GM19438 (cell line): ENCODE measurements at regions not wholly inside any gene's neighbourhood (a gene's known extent, or its start where the extent isn't known, plus 50 kb on each side); places are given as distances from the start of the nearest gene placed in this dataset.

Experiments
- ATAC-seq: cut with Tn5 transposase; IDR thresholded peaks from one replicate; pipeline ENCODE4 v1.9.1; 2021; ENCODE audit warnings: low read depth; ENCODE audit not compliant: unreplicated experiment

DNA sequence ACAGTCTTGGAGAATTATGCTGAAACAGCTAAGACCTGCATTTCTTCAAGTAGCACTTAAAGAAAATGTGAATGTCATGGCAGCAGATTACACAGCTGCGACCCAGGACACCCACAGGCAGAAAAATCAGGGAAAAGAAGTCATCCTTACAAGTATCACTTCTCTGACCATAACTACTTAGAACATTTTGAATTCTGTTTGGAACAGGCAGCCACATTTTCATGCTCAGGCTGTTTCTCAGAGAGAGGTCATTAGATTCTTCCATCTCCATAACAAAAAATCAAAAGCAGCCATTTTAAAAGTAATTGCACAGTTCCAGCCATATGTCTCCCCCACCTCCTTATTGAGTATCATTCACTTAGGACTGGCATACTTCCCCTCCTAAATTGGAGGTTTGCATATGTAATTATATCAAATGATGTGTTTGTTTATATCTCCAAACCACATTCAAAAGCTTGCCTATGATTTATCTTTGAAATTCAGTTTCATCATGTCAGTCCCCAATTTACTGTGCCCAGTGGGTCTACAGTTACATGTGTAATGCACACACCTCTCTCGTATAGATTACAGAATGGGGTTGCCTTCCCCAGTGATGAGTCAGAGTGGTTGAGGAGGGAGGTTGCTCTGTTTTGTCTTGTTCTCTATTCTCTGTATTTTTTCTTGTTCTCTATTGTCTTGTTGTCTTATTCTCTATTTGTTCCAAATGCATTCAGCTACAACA is 276.5 kb upstream of the MTNR1B start:
- no peak for ATAC-seq

DNA sequence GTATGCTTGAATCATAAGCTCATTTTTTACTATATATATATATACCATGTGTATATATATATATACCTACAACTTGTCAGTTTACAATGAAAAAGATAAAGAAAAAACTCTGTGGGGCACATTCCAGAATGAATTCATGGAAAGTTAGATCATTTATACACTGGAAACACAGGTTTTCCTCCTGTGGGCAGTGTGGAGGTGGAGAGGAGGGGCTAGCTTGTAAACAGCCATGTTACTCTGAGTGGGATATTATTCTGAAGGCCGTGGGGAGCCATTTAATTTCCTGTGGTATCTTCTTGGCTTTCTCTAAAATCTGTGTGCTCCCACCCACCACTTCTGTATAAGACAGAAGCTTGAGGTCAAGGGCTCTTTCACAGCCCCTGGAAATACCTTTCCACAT is 273.4 kb upstream of the MTNR1B start:
- no peak for ATAC-seq

DNA sequence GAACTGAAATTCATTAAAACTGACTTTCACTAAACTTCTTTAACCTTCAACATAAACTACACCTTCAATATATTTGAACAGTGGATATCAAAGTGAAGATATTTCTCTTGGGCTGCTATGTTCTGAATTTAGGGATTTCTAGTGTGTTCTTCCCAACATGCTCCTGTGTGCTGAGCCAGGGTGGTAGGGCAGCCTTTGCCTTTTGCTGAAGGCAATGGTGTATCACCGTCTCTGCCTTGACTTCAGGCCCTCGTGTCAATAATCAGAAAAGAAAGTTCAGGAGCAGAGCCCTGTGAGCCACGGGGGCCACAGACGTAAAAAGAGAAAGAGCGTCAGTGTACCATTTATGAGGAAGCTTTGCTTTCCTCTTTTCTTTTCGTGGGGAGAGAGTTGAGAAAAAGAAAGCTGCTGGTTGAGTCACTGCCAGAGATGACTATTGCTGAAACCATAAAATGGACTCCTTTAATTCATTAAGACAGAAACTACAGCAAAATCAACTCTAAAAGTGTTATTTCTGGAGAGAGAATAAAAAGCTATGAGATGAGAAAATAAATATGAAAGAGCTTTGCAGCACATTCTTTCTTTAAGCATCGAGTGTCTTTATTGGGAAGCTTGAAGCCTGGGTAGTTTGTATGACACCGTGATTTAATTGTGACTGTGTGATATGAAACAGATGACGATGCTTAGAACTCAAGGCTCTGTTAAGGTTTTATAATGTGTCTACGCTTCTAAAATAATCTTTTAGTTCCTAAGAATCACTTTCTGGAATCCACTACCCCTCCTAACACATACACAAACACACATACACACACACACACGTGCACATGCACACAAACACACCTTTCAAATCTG is 271.8 kb upstream of the MTNR1B start:
- no peak for ATAC-seq

DNA sequence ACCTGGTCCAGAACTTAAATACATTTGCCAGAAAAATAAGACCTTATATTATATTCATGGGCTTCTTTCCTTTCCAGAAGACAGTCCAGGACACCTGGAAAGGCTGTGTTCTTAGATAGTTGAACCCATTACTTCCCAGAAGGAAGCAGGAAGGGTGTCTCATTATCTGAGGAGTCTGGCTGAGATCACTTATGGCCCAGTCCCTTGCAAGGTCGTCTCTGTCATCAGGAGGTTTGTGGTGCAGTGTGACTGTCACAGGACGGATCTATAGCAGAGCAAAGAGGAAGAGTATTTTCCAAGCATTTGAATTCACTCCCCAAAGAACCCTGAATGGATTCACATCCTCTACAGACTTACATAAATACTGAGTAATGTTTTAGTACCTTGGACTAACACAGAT is 270.7 kb upstream of the MTNR1B start:
- ATAC-seq: no peak

DNA sequence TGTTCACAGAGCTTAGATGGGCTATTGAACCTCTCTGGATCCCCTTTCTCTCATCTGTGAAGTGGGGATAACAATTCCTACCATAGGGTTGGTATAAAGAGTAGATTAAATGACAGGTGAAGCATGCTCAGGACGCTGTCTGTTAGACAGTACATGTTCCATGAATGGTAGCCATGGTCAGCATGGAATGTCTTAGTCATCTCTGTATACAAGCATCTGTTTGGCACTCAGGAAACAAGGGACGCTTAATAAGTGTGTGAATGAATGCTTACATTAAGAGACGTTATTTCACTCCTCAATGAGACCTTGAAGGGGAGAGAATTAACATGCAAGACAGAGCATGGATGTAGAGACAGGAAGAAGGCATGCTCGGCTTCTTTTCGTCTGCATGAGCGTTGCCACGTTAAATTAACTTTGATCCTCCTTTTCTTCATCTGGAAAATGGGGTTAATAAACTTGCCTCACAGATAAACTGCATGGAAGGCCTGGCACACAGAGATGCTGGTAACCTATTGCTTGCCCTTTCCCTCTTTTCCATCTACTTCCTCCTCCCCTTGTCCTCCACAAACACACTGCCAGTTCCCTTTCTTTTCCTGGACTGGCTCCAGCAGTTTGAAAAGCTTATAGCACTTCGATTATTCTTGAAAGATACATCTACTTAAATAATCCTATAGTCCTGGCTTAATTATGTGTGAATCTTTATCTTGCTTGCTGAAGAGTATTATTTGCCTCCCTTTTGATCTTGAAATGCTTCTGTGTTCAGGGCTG is 267.2 kb upstream of the MTNR1B start:
- no peak for ATAC-seq

DNA sequence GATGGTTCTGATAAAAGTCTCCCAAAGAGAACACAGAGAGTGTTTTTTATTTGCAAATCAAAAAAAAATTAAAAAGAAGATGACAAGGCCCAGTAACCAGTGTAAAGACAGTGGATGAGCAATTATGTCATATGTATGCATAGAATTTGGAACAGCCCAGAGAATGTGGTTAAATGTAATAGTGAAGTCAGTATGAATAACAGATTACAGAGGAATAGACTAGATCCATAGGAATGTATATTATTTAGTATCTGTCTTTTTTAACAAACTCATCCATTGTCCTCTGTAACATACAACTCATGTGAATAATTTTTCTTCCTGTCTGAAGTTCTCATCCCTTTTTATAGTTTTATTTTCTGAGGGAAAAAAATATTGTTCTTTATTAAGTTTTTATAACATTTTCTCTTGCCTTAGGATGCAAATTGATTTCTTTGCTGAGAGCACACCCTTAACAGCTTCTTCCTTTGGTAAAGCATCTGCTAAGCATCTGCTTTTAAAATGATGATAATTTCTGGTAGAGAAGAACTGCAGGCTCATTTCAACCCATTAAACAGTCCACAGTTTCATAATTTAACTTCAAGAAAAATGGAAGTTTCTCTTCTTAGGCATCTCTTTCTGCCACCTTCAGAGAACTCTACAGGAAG is 266.5 kb upstream of the MTNR1B start:
- ATAC-seq: no peak

DNA sequence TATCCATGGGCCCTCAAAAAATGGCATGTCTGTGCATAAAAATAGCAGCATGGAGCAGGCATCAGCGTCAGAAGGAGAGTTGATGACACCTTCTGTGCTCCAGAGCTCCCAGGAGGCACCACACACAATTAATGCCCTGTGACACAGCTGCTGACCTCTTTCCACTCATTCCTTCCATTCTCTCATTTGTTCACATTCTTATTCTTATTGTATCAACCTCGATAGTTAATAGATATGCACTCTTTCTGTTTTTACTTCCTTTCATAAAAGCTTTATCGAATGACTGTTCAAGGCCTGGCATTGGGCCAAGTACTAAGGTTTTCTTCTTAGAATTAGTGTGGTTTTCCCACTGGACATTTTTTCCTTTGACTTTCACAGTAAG is 266.0 kb upstream of the MTNR1B start:
- ATAC-seq: no peak

DNA sequence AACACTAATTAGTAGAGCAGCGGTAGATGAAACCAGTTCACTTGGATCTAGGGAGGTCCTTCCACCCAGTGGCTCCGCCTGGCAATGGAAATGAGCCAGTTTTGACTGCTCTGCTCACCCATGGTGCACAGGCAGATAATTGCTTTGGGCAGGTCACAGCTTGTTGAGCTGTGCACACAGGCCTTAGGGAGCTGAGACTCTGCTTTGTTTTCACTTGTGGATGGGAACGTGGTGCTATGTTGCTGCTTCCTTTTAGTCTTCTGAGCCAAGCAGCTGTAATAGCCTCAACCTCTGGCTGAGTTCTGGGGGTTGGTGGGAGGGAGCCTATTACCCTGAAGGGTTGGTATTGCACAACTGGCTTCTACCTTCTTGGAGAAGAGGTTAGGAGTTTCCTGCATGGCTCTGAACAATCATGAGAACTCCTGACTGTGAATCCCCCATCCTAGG is 262.3 kb upstream of the MTNR1B start:
- ATAC-seq: no peak

DNA sequence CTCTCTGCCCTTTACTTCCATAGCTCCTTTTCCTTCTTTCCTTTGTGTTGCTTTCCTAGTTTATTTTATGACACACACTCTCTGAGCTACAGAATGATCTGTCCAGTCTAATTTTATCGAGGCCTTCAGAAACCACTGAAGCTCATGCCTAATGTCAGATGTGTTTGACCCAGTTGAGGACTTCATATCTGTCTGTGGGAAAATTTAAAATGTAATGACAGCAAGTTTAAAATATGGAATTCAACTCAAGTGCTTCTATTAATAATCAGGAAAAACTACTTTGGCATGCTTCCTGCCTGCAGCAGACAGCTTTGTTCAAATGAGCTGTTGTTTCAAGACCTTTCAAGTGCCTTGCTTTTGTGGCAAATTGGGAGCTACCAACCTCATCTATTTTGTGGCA is 261.8 kb upstream of the MTNR1B start:
- ATAC-seq: no peak

DNA sequence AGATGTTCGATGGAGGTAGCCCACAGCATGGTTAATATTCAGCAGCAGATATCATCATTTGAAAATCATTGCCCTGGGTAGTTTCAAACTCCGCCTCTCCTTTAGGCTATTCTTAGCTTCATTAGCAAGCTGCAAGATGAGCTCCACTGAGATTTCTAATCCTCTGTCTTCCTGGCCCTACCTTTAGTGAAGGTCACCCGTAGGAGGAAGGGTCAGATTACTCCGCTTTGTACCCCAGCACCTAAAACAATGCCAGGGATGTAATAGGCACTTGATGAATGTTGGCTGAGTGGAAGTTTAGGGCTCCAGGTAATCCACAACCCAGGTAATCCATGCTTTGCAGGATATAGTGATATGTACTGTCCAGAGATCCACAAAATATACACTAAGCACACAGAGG is 260.1 kb upstream of the MTNR1B start:
- no peak for ATAC-seq

DNA sequence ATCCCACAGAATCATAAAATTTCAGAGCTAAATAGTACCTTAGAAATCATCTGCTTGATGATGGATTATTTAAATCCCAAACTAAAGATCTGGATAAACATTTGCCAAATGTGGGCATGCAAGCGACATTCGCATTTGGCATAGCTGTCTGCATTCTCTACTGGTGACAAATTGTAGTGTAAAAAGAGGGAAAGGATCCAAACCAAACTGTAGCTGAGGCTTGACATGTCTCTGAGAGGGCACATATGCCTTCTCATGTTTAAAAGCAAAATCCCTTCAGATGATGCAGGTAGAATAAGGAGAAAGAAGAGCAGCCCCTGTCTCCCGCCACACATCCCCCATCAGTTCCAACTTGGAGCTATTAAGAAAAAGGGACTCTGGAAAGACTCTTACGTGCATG is 257.5 kb upstream of the MTNR1B start:
- no peak for ATAC-seq

DNA sequence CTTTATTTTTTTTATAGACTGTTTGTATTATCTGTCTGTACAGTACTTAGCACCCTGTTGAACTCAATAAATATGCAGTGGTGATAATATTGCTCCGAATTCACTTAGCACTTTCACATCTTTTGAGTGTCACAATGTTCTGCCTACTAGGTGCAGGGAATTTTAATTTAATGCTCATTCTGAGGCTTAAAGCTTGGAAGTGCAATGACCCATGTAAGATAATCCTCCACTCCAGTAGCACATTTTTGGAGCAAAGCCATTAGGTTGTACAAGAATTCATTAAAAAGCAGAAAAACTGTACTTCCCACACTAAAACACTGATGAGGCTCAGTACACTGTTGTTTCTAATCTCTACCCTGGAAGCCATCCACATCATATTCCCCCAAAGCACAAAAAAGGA is 255.3 kb upstream of the MTNR1B start:
- no peak for ATAC-seq

DNA sequence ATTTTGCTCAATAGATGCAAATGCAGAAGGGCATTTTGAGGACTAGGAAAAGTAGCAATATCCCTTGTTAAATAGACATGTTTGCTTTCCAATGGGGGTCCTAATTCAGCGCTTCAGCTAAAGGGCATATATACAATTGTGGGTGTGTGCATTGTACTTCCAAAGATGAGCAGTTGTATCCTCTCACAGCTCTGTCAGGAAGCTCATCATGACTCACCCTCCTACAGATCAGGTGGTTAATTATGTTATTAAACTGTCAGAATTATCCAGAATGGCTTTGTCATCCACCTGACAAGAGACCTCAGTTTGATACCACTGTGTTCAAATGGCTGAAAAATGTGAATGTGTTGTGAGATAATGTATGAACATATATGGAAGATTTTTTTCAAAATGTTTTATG is 252.2 kb upstream of the MTNR1B start:
- ATAC-seq: no peak

DNA sequence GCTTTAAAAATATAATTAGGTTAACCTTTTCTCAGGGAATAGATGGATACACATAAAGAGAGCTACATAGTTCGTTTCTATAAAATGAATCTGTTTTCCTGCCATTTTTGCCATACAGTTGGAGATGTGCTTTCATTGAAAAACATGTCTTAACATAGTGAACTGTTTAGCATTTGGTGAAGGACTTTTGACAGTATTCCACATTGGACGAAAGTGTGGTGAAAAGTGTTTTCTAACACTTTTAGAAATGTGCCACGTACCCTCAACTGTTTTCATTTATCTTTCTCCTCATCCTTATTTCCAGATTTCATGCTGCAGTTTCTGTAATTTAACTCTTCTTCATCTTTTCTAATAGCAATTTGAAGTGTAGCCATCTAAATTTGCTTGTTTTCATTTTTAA is 249.1 kb upstream of the MTNR1B start:
- ATAC-seq: no peak

DNA sequence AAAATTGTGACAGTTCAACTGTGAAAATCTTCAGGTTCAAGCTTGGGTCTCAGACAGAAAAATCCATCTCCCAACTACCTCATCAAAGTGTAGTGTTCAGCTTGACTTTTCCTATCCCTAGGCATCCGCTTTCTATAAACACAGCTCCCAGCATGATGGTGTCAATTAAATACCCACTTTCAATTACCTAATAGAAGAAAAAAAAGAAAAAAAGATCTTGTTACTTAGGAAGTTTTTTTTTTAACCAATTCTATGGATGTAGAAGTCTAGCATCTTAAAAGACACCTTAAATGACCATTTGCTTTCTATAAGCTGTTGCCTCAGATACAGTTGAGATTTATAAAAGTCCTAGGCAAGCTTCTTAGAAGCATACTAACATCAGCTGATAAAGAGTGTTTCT is 244.1 kb upstream of the MTNR1B start:
- ATAC-seq: no peak

DNA sequence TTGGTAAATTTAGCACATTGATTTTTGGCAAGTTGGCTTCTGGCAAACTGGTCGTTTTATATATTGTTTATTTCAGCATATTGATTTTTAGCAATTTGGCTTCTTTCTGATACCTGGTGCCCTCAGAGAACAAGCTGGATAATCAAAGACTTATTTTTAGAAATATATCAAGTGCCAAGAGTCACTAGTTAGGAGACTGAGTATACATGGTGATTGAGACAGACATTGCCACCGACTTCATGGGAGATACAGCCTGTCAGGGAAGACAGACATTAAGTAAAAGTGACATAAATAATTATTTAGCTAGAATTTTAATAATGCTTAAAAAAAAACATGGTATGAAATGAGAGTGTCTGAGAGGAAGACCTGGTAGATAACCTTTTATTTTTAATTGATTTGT is 242.3 kb upstream of the MTNR1B start:
- no peak for ATAC-seq

DNA sequence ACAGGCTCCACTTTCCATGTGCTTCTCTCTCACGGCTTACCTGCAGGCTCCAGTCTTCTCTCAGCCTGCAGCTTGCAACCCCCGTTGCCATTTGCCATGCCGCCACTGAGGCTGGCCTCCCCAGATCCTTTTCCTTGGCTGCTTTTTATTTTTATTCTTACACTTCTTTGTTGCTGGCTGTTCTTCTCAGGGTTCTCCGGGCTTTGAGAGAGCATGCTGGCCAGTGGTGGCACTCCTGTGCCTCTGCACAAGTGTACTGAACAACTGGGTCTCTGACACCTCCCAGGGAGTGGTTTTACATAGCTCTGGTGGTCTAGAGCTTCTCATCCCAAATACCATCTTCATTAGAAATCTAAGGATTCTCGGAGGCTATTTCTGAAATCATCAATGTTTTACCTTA is 241.7 kb upstream of the MTNR1B start:
- no peak for ATAC-seq

DNA sequence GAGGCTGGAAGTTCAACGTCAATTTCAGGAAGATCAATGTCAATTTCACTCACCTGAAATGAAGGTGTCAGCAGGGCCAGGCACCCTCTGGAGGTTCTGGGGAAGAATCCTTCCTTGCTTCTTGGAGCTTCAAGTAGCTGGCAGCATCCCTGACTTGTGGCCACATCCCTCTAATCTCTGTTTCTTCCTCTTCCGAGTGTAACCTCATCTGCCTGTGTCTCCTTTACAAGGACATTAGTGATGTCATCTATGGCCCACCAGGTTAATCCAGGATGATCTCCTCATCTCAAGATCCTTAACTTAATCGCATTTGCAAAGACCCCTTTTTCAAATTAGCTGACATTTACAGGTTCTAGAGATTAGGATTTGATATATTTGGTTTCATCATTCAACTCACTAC is 240.8 kb upstream of the MTNR1B start:
- no peak for ATAC-seq

DNA sequence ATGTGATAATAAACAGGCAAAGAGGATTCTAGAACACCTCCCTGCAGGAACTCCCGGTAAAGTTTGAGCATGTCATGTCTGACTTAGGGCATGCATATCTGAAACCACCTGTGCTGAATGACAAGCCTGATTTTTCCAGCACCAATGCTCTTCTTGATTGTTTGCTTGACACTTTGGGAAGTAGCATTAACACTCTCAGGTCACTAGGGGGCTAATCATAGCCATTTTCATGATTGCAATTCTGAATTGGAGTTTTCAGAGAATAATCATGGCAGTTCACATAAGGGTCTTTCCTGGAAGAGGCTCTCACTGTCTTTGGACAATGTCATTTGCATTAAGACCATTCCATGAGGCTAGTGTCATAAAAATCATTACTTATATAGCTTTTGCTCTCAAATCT is 234.4 kb upstream of the MTNR1B start:
- no peak for ATAC-seq

DNA sequence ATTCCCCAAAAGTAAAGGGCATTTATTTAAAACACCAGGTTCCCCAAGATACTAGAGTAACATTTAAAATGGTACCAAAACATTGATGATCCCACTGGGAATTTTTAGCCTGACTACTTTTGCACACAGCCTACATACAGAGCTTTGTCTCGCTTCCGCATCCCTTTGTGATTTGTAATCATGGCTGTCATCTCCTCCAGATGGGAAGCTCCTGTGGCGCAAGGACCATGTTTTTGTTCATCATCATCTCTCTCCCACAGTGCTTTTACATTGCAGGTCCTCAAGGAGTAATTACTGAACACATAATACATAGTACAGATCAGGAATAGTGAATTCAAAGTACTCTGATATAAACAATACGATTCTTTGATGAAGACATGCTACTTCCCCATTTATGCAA is 231.2 kb upstream of the MTNR1B start:
- no peak for ATAC-seq

DNA sequence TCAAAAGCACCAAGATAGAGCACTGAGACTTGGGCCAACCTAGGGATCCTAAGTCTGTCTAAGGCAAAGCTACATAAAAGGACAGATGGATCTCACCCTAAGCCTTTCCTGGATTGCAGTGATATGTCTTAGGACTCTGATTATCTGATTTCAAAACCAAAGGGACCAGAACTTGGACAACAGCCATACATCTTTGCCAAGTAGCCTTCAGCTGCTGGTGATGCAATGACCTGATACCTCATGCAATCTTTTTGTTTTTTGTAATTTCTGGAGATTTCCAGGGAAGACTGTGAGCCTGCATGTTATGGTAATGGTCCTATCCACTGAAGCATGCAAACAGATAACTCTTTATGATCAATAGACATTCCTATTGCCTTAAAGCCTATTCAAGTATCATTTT is 230.4 kb upstream of the MTNR1B start:
- no peak for ATAC-seq
